ENCODE measurements at regions not wholly inside any gene's neighbourhood (a gene's known extent, or its start where the extent isn't known, plus 50 kb on each side); places are given as distances from the start of the nearest gene placed in this dataset.
"Not testable (repeated sequence)": the region's sequence is repeated elsewhere in the genome, so short reads cannot be mapped to it uniquely, and the experiment has no call there.

GRCh38 chr9:41016699-41017098, 111.8 kb downstream of the FOXD4L6 start:
- DNase-seq, result not testable (repeated sequence)

- not testable (repeated sequence) for DNase-seq
These were observed 128.4 kb downstream of the FOXD4L6 start for GRCh38 chr9:40999952-41000700.

GRCh38 chr9:40995490-40995889, 133.0 kb downstream of the FOXD4L6 start:
- DNase-seq, result not testable (repeated sequence)

GRCh38 chr9:40993842-40994241, 134.6 kb downstream of the FOXD4L6 start:
- DNase-seq, result not testable (repeated sequence)

- not testable (repeated sequence) for DNase-seq
These were observed 135.1 kb downstream of the FOXD4L6 start for GRCh38 chr9:40993375-40993774.

GRCh38 chr9:40992472-40992821, 136.0 kb downstream of the FOXD4L6 start:
- DNase-seq, result not testable (repeated sequence)

GRCh38 chr9:40991741-40992471, 136.6 kb downstream of the FOXD4L6 start:
- DNase-seq, result peak; percentile 95

- DNase-seq, result not testable (repeated sequence)
These were observed 137.3 kb downstream of the FOXD4L6 start for GRCh38 chr9:40991100-40991740.

- DNase-seq, result not testable (repeated sequence)
These were observed 142.1 kb downstream of the FOXD4L6 start for GRCh38 chr9:40986332-40986731.

- DNase-seq, result not testable (repeated sequence)
These were observed 153.1 kb downstream of the FOXD4L6 start for GRCh38 chr9:40975351-40975750.

GRCh38 chr9:40974912-40975311, 153.6 kb downstream of the FOXD4L6 start:
- DNase-seq, result not testable (repeated sequence)

- DNase-seq, result not testable (repeated sequence)
These were observed 156.7 kb downstream of the FOXD4L6 start for GRCh38 chr9:40971773-40972172.

- DNase-seq, result not testable (repeated sequence)
These were observed 158.1 kb downstream of the FOXD4L6 start for GRCh38 chr9:40970340-40970739.

GRCh38 chr9:40962461-40962860, 166.0 kb downstream of the FOXD4L6 start:
- not testable (repeated sequence) for DNase-seq

GRCh38 chr9:40951876-40952494, 176.5 kb downstream of the FOXD4L6 start:
- DNase-seq, result not testable (repeated sequence)

- not testable (repeated sequence) for DNase-seq
These were observed 182.3 kb downstream of the FOXD4L6 start for GRCh38 chr9:40946228-40946627.

GRCh38 chr9:40942730-40943129, 185.8 kb downstream of the FOXD4L6 start:
- not testable (repeated sequence) for DNase-seq

GRCh38 chr9:40939888-40940209, 188.6 kb downstream of the FOXD4L6 start:
- not testable (repeated sequence) for DNase-seq

GRCh38 chr9:40939201-40939887, 189.1 kb downstream of the FOXD4L6 start:
- DNase-seq, result not testable (repeated sequence)

GRCh38 chr9:40935336-40935735, 193.1 kb downstream of the FOXD4L6 start:
- no peak for DNase-seq

- not testable (repeated sequence) for DNase-seq
These were observed 194.0 kb downstream of the FOXD4L6 start for GRCh38 chr9:40934480-40934879.

- DNase-seq, result not testable (repeated sequence)
These were observed 198.1 kb downstream of the FOXD4L6 start for GRCh38 chr9:40930426-40930825.

- DNase-seq, result not testable (repeated sequence)
These were observed 199.0 kb downstream of the FOXD4L6 start for GRCh38 chr9:40929488-40929845.

Measured in activated effector memory CD4-positive, alpha-beta T cell treated with Interleukin-2 at 50 U/mL for 16 hours (primary cell).